ENCODE measurements at regions not wholly inside any gene's neighbourhood (a gene's known extent, or its start where the extent isn't known, plus 50 kb on each side); places are given as distances from the start of the nearest gene placed in this dataset.

DNA sequence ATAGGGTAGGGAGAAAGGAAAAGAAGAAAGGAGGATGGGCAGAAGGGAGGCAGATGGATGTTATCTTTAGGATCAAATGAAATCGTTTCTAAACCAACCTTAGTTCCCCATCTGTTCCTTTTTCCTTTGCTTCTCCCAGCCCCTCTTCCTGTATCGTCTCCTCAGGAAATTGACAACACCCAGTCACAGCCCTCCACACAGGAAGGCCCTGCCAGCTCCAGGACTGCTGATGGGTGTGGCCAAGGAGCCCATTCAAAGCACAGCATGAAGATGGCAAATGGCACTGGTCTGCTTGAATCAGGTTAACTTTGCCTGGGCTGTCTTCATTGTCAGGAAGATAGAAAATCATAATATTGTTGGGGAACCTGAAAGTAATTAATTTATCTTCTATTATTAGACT is 164.8 kb downstream of the C11orf87 start:
- POLR2A ChIA-PET: no interaction called here
- CTCF ChIA-PET: no interaction called here
- TF ChIP-seq BHLHE40 (IDR thresholded peaks at IDR 0.05; ENCODE audit: borderline replicate concordance) (no peak), FOXM1 (IDR thresholded peaks at IDR 0.05; ENCODE audit: borderline replicate concordance) (no peak), SUZ12 (IDR thresholded peaks at IDR 0.05) (no peak), ELF4 (IDR thresholded peaks at IDR 0.05) (no peak), ZNF384 (IDR thresholded peaks at IDR 0.05) (no peak), NFRKB (IDR thresholded peaks at IDR 0.05) (no peak), CTBP1 (IDR thresholded peaks at IDR 0.05; ENCODE audit: borderline replicate concordance) (no peak), HDGF (IDR thresholded peaks at IDR 0.05; ENCODE audit: borderline replicate concordance) (no peak), FOXA1 (IDR thresholded peaks at IDR 0.05) (no peak), SP1 (IDR thresholded peaks at IDR 0.05) (no peak), TARDBP (IDR thresholded peaks at IDR 0.05) (no peak), LEF1 (IDR thresholded peaks at IDR 0.05; ENCODE audit: borderline replicate concordance) (no peak), ARNT (IDR thresholded peaks at IDR 0.05) (no peak), FOXK2 (IDR thresholded peaks at IDR 0.05) (no peak), L3MBTL2 (conservative IDR thresholded peaks at IDR 0.05) (no peak)
- TF ChIP-seq, protein P1, sequence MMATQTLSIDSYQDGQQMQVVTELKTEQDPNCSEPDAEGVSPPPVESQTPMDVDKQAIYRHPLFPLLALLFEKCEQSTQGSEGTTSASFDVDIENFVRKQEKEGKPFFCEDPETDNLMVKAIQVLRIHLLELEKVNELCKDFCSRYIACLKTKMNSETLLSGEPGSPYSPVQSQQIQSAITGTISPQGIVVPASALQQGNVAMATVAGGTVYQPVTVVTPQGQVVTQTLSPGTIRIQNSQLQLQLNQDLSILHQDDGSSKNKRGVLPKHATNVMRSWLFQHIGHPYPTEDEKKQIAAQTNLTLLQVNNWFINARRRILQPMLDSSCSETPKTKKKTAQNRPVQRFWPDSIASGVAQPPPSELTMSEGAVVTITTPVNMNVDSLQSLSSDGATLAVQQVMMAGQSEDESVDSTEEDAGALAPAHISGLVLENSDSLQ (IDR thresholded peaks at IDR 0.05): no peak
- DNase-seq (ENCODE audit: extremely low spot score): no peak

DNA sequence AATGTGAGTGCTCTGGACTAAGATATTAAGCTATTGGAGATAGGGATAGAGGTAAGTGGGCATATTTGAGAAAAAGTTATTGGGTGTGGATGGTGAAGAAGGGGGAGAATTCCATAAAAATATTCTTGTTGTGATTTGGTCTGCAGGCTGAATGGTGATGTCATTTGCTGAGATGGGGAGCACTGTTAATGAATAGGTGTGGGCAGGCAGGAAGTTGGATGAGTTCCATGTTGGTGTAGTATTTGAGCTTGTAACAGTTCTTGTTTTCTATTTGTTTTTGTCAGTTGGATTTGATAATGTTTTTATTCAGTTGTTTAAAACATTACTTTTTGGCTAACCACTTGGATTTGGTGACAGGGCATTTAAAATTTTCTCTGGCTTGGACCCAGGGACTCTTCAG is 168.8 kb downstream of the C11orf87 start:
- TF ChIP-seq HDGF (IDR thresholded peaks at IDR 0.05; ENCODE audit: borderline replicate concordance) (no peak), ELF4 (IDR thresholded peaks at IDR 0.05) (no peak), L3MBTL2 (conservative IDR thresholded peaks at IDR 0.05) (no peak), FOXA1 (IDR thresholded peaks at IDR 0.05) (no peak), FOXM1 (IDR thresholded peaks at IDR 0.05; ENCODE audit: borderline replicate concordance) (no peak), LEF1 (IDR thresholded peaks at IDR 0.05; ENCODE audit: borderline replicate concordance) (no peak), BHLHE40 (IDR thresholded peaks at IDR 0.05; ENCODE audit: borderline replicate concordance) (no peak), NFRKB (IDR thresholded peaks at IDR 0.05) (no peak), ZNF384 (IDR thresholded peaks at IDR 0.05) (no peak), SP1 (IDR thresholded peaks at IDR 0.05) (no peak), SUZ12 (IDR thresholded peaks at IDR 0.05) (no peak), CTBP1 (IDR thresholded peaks at IDR 0.05; ENCODE audit: borderline replicate concordance) (no peak), FOXK2 (IDR thresholded peaks at IDR 0.05) (no peak), ARNT (IDR thresholded peaks at IDR 0.05) (no peak), TARDBP (IDR thresholded peaks at IDR 0.05) (no peak)
- TF ChIP-seq, protein P1 (IDR thresholded peaks at IDR 0.05): no peak
- POLR2A ChIA-PET: no interaction called here
- no peak for DNase-seq (ENCODE audit: extremely low spot score)
- CTCF ChIA-PET: no interaction called here

DNA sequence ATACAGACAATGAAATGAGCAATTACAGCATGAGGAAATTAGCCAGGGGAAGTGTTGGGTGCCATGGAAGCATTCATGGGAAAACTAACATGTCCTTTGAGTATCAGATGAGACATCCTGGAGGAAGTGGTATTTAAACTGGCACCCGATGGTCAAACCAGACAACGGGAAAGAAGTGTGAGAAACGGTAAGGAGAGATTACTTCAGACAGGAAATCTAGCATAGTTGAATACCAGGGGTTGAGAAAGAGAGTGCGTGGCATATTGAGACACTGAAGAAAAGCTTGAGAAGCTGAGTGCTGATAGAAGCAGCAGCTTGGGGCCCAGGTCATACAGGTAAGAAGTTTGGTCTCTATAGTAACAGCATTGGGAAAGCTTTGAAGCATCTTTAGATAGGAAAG is 175.3 kb downstream of the C11orf87 start:
- POLR2A ChIA-PET: no interaction called here
- TF ChIP-seq L3MBTL2 (conservative IDR thresholded peaks at IDR 0.05) (no peak), SUZ12 (IDR thresholded peaks at IDR 0.05) (no peak), SP1 (IDR thresholded peaks at IDR 0.05) (no peak), LEF1 (IDR thresholded peaks at IDR 0.05; ENCODE audit: borderline replicate concordance) (no peak), CTBP1 (IDR thresholded peaks at IDR 0.05; ENCODE audit: borderline replicate concordance) (no peak), HDGF (IDR thresholded peaks at IDR 0.05; ENCODE audit: borderline replicate concordance) (no peak), FOXM1 (IDR thresholded peaks at IDR 0.05; ENCODE audit: borderline replicate concordance) (no peak)
- no peak for DNase-seq (ENCODE audit: extremely low spot score)
- CTCF ChIA-PET: no interaction called here

DNA sequence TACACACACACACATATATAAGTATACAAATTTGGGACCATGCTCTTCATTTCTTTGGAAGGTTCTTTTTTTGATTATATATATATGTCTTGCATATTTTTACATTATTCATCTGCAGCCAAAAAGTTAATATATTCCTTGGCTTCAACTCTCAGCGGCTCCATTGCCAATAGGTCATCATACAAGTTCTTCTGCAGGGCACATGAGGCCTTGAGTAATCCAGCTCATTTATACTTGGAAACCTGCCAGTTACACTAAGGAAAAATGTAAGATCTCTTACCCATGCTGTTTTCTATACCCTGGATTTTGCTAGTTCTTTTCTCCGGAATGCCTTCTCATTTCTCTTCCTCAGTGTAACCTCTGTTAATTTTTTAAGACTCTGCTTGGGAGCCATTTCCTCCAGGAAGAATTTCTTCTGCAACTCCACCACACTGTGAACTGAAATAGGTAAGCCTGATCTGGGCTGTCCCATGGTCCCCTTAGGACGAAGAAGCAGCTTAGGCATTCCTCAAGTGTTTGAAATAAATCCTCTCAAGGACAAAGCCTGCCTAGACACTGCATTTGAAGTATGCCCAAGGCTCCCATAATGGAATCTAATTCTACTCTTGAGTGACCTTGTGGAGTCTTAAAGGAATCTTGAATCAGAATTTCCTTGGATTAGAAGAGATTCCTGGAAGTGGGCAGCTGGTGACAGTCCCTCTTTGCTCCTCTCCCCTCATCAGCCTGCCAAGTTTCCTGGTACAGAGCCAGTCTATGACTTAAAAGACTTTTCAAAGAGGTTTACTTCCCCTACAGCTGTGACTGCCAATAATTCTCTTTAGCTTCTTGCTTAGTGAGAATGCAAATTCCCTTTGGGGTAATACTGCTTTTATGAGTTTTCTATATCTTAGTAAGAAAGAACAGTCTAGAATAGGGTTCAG is 182.8 kb downstream of the C11orf87 start:
- ChIA-PET CTCF (no interaction called here), POLR2A (no interaction called here)
- TF ChIP-seq LEF1 (IDR thresholded peaks at IDR 0.05; ENCODE audit: borderline replicate concordance) (no peak), FOXK2 (IDR thresholded peaks at IDR 0.05) (no peak), HDGF (IDR thresholded peaks at IDR 0.05; ENCODE audit: borderline replicate concordance) (no peak), NFRKB (IDR thresholded peaks at IDR 0.05) (no peak), ZNF384 (IDR thresholded peaks at IDR 0.05) (no peak), L3MBTL2 (conservative IDR thresholded peaks at IDR 0.05) (no peak), BHLHE40 (IDR thresholded peaks at IDR 0.05; ENCODE audit: borderline replicate concordance) (no peak), SUZ12 (IDR thresholded peaks at IDR 0.05) (no peak), CTBP1 (IDR thresholded peaks at IDR 0.05; ENCODE audit: borderline replicate concordance) (no peak), SP1 (IDR thresholded peaks at IDR 0.05) (no peak), ARNT (IDR thresholded peaks at IDR 0.05) (no peak), FOXM1 (IDR thresholded peaks at IDR 0.05; ENCODE audit: borderline replicate concordance) (no peak), ELF4 (IDR thresholded peaks at IDR 0.05) (no peak), TARDBP (IDR thresholded peaks at IDR 0.05) (no peak), FOXA1 (IDR thresholded peaks at IDR 0.05) (no peak)
- TF ChIP-seq, protein P1 (IDR thresholded peaks at IDR 0.05): no peak
- DNase-seq (ENCODE audit: extremely low spot score): no peak

DNA sequence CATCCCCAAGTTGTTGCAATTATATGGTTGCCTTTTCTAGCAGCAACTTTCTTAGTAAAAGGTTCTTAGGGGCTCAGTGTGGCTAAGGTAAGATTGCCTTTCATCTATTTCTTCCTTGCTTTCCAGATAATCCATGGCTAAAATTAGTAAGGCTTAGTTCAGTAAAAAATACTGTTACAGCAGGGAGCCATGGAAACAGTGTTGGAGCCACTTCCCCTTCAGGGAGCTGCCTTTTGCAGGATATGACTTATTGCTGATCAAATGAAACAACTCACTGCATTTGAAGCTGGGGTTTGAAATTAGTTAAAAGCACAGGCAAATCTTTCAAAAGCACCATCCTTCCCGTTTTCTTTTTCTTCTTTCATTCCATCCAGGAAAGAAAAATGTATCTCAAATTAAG is 184.3 kb downstream of the C11orf87 start:
- POLR2A ChIA-PET: no interaction called here

More for the DNA sequence above, 184.3 kb downstream of the C11orf87 start:
- DNase-seq (ENCODE audit: extremely low spot score): no peak
- TF ChIP-seq SP1 (IDR thresholded peaks at IDR 0.05) (no peak), BHLHE40 (IDR thresholded peaks at IDR 0.05; ENCODE audit: borderline replicate concordance) (no peak), SUZ12 (IDR thresholded peaks at IDR 0.05) (no peak), HDGF (IDR thresholded peaks at IDR 0.05; ENCODE audit: borderline replicate concordance) (no peak), TARDBP (IDR thresholded peaks at IDR 0.05) (no peak), L3MBTL2 (conservative IDR thresholded peaks at IDR 0.05) (no peak)
- CTCF ChIA-PET: no interaction called here
